Fibroblast of lung (primary cell): ENCODE measurements at regions not wholly inside any gene's neighbourhood (a gene's known extent, or its start where the extent isn't known, plus 50 kb on each side); places are given as distances from the start of the nearest gene placed in this dataset.

Source experiments
- DNase-seq, 2 donors: peaks; one replicate each; pipeline versions ENCODE4 v3.0.0 to v3.0.0-alpha.2; 2010; ENCODE audit warnings: low read depth in 2 of 2
- H2AFZ ChIP-seq: 2 replicates; pipeline ENCODE4 v1.5.1; 2012; ENCODE audit warnings: low read length, control low read depth, inconsistent platforms
- H3K27ac ChIP-seq: 2 replicates; pipeline ENCODE4 v1.5.1; 2011; ENCODE audit warnings: low read length, control low read depth; ENCODE audit not compliant: insufficient read depth
- H3K27me3 ChIP-seq: 2 replicates; pipeline ENCODE4 v1.5.1; 2011; ENCODE audit warnings: mild to moderate bottlenecking, low read length; ENCODE audit not compliant: control insufficient read depth, insufficient read depth
- H3K36me3 ChIP-seq: 2 replicates; pipeline ENCODE4 v1.5.1; 2011; ENCODE audit warnings: low read length; ENCODE audit not compliant: control insufficient read depth, insufficient read depth
- H3K4me1 ChIP-seq: 2 replicates; pipeline ENCODE4 v1.5.1; 2011; ENCODE audit warnings: low read length; ENCODE audit not compliant: control insufficient read depth, insufficient read depth; ENCODE audit errors: extremely low read depth
- H3K4me2 ChIP-seq: 2 replicates; pipeline ENCODE4 v1.5.1; 2011; ENCODE audit warnings: low read length, control low read depth; ENCODE audit not compliant: insufficient read depth; ENCODE audit errors: extremely low read depth
- H3K4me3 ChIP-seq, 4 experiments: fragments of 200-600 bp in 1 of 4; sonication (generic) in 1 of 4; replicated peaks in 1 of 4; 2 replicates each; pipeline ENCODE4 v1.5.1; 2011 to 2016; ENCODE audit warnings: low read length in 4 of 4, low read depth in 3 of 4, mild to moderate bottlenecking in 3 of 4, control low read depth in 2 of 4, inconsistent platforms in 1 of 4, mixed read lengths in 1 of 4; ENCODE audit not compliant: insufficient read depth in 1 of 4; ENCODE audit errors: control extremely low read depth in 1 of 4
- H3K79me2 ChIP-seq: 2 replicates; pipeline ENCODE4 v1.5.1; 2012; ENCODE audit warnings: mild to moderate bottlenecking, low read length, inconsistent platforms; ENCODE audit not compliant: control insufficient read depth, insufficient read depth
- H3K9ac ChIP-seq: 2 replicates; pipeline ENCODE4 v1.5.1; 2011; ENCODE audit warnings: mild to moderate bottlenecking, low read length, control low read depth; ENCODE audit not compliant: insufficient read depth
- H3K9me3 ChIP-seq: 2 replicates; pipeline ENCODE4 v1.5.1; 2012; ENCODE audit warnings: low read depth, low read length; ENCODE audit not compliant: control insufficient read depth, insufficient read depth
- H4K20me1 ChIP-seq: 2 replicates; pipeline ENCODE4 v1.5.1; 2011; ENCODE audit warnings: low read length; ENCODE audit not compliant: control insufficient read depth, insufficient read depth; ENCODE audit errors: extremely low read depth
- CTCF ChIP-seq, 2 donors: IDR thresholded peaks in 1 of 2; conservative IDR thresholded peaks in 1 of 2; 1 replicate in 1 of 2; 2 replicates in 1 of 2; pipeline ENCODE4 v1.5.1; 2011 to 2012; ENCODE audit warnings: low read length in 2 of 2, control low read depth in 1 of 2, inconsistent platforms in 1 of 2, low read depth in 1 of 2, mild to moderate bottlenecking in 1 of 2
- EZH2 ChIP-seq: IDR thresholded peaks from 2 replicates; pipeline ENCODE4 v1.5.1; 2012; ENCODE audit warnings: low read length, control low read depth, mild to moderate bottlenecking; ENCODE audit errors: missing control alignments

- Histone ChIP-seq H3K4me3 (no peak overlapping the region), H3K4me1 (no peaks in the 10 kb centered on the region), H3K27me3 (no peaks in the 10 kb centered on the region), H3K27ac (no peak overlapping the region), H3K36me3 (no peaks in the 10 kb centered on the region), H2AFZ (no peak overlapping the region), H3K79me2 (no peaks in the 10 kb centered on the region), H3K9me3 (no peaks in the 10 kb centered on the region), H3K9ac (no peak overlapping the region), H4K20me1 (no peaks in the 10 kb centered on the region), H3K4me2 (no peak overlapping the region)
- no peak for TF ChIP-seq EZH2
- DNase-seq, result no peak
Observed at GRCh38 chr15:92719021-92719420, 63.4 kb upstream of the FAM174B start.

- Histone ChIP-seq H4K20me1 (no peaks in the 10 kb centered on the region), H3K36me3 (no peaks in the 10 kb centered on the region), H3K9ac (no peak overlapping the region), H3K27me3 (no peaks in the 10 kb centered on the region), H3K9me3 (no peaks in the 10 kb centered on the region), H3K4me3 (no peak overlapping the region), H3K4me2 (no peak overlapping the region), H2AFZ (no peak overlapping the region), H3K4me1 (no peaks in the 10 kb centered on the region), H3K27ac (no peak overlapping the region), H3K79me2 (no peaks in the 10 kb centered on the region)
- no peak for TF ChIP-seq EZH2
- no peak for TF ChIP-seq CTCF (conservative IDR thresholded peaks at IDR 0.05 in 1 of 2, IDR thresholded peaks at IDR 0.05 in 1 of 2; ENCODE audit: low read depth in 1 of 2, low read length in 2 of 2)
- DNase-seq, result no peak
Observed at GRCh38 chr15:92724144-92724543, 68.6 kb upstream of the FAM174B start.

GRCh38 chr15:92725171-92725570, 69.6 kb upstream of the FAM174B start:
- Histone ChIP-seq H3K9ac (no peak overlapping the region), H3K27me3 (no peaks in the 10 kb centered on the region), H2AFZ (no peak overlapping the region), H3K4me3 (no peak overlapping the region), H3K36me3 (no peaks in the 10 kb centered on the region), H3K9me3 (no peaks in the 10 kb centered on the region), H3K79me2 (no peaks in the 10 kb centered on the region), H3K27ac (no peak overlapping the region), H3K4me1 (no peaks in the 10 kb centered on the region), H3K4me2 (no peak overlapping the region), H4K20me1 (no peaks in the 10 kb centered on the region)
- peak in 1 of 2 donors; percentile 7 for DNase-seq
- no peak for TF ChIP-seq CTCF (conservative IDR thresholded peaks at IDR 0.05 in 1 of 2, IDR thresholded peaks at IDR 0.05 in 1 of 2; ENCODE audit: low read depth in 1 of 2, low read length in 2 of 2)
- no peak for TF ChIP-seq EZH2
